Psoas muscle (tissue), 7 donors: ENCODE measurements at regions not wholly inside any gene's neighbourhood (a gene's known extent, or its start where the extent isn't known, plus 50 kb on each side); places are given as distances from the start of the nearest gene placed in this dataset.
"Not testable (repeated sequence)": the region's sequence is repeated elsewhere in the genome, so short reads cannot be mapped to it uniquely, and the experiment has no call there.

ENCODE experiments used
- ATAC-seq, 4 donors: fragments of 200-7000 bp; cut with Tn5 transposase; one replicate each; pipeline ENCODE4 v1.9.1; 2020; ENCODE audit warnings: moderate library complexity in 3 of 4, mild to moderate bottlenecking in 2 of 4
- DNase-seq, 2 donors: peaks; one replicate each; pipeline ENCODE4 v3.0.0-alpha.2; 2020
- H3K27ac ChIP-seq: fragments of 200-600 bp; one replicate; pipeline ENCODE4 v1.8.0; 2022
- H3K27me3 ChIP-seq, 3 donors: fragments of 200-600 bp in 1 of 3; one replicate each; pipeline versions ENCODE4 v1.6.1 to v1.8.0; 2013 to 2022; ENCODE audit warnings: low read length in 2 of 3, mild to moderate bottlenecking in 2 of 3, moderate library complexity in 1 of 3; ENCODE audit not compliant: insufficient read depth in 3 of 3
- H3K36me3 ChIP-seq, 2 donors: fragments of 200-600 bp in 1 of 2; one replicate each; pipeline versions ENCODE4 v1.6.1 to v1.8.0; 2013 to 2022; ENCODE audit warnings: low read depth in 1 of 2, mild to moderate bottlenecking in 1 of 2, moderate library complexity in 1 of 2; ENCODE audit not compliant: insufficient read depth in 1 of 2
- H3K4me1 ChIP-seq: fragments of 200-600 bp; one replicate; pipeline ENCODE4 v1.8.0; 2022
- H3K4me3 ChIP-seq: fragments of 200-600 bp; one replicate; pipeline ENCODE4 v1.8.0; 2022; ENCODE audit warnings: mild to moderate bottlenecking
- H3K9me3 ChIP-seq: fragments of 200-600 bp; one replicate; pipeline ENCODE4 v1.8.0; 2022
- WGBS, 3 donors: extraction: QIAGEN DNeasy Blood & Tissue Kit; methylation state at CpG; one replicate each; pipeline versions ENCODE4 v1.1.6 to v1.1.7; 2013; 5-methylcytosine and 5-hydroxymethylcytosine counted together
- intact Hi-C, 2 donors: fragments of 100-400 bp; cut with DNase I; formaldehyde crosslinking; loops; one replicate each; pipeline versions ENCODE4 v1.11.0 to v1.14.2; 2022
- TF ChIP-seq, protein P1 (sequence below): fragments of 200-600 bp; IDR thresholded peaks from one replicate; pipeline ENCODE4 v1.8.0; 2022; ENCODE audit warnings: antibody characterized with exemption
- donor health status: healthy with polysubstance abuse.
- donor health status: DM: no; HTN: no; CAD: no; lungs with moderate emphysema.
- donor health status: Bipolar disorder and iron deficiency.
- donor health status: healthy.
- donor health status: DM: yes; HTN: yes; CAD: no.
- donor health status: DM: no; HTN: no; CAD: no.
- donor health status: DM: yes; HTN: yes; CAD: no.

GRCh38 chr6:126206504-126207246 is 133.2 kb upstream of the CENPW start:
- TF ChIP-seq, protein P1, sequence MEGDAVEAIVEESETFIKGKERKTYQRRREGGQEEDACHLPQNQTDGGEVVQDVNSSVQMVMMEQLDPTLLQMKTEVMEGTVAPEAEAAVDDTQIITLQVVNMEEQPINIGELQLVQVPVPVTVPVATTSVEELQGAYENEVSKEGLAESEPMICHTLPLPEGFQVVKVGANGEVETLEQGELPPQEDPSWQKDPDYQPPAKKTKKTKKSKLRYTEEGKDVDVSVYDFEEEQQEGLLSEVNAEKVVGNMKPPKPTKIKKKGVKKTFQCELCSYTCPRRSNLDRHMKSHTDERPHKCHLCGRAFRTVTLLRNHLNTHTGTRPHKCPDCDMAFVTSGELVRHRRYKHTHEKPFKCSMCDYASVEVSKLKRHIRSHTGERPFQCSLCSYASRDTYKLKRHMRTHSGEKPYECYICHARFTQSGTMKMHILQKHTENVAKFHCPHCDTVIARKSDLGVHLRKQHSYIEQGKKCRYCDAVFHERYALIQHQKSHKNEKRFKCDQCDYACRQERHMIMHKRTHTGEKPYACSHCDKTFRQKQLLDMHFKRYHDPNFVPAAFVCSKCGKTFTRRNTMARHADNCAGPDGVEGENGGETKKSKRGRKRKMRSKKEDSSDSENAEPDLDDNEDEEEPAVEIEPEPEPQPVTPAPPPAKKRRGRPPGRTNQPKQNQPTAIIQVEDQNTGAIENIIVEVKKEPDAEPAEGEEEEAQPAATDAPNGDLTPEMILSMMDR = no peak
- no peaks in the 10 kb centered on the region for H3K27me3 ChIP-seq
- H3K36me3 ChIP-seq = no peaks in the 10 kb centered on the region
- H3K27ac ChIP-seq = no peak overlapping the region
- intact Hi-C loops = no loop called here
- no peaks in the 10 kb centered on the region for H3K4me1 ChIP-seq
- DNase-seq (no peak), ATAC-seq (no peak)
- H3K9me3 ChIP-seq = no peaks in the 10 kb centered on the region
- no peak overlapping the region for H3K4me3 ChIP-seq
- 35 to 57% (median 46%) methylated on average over 1 of the region's 1 CpG for WGBS, 3 donors

DNA sequence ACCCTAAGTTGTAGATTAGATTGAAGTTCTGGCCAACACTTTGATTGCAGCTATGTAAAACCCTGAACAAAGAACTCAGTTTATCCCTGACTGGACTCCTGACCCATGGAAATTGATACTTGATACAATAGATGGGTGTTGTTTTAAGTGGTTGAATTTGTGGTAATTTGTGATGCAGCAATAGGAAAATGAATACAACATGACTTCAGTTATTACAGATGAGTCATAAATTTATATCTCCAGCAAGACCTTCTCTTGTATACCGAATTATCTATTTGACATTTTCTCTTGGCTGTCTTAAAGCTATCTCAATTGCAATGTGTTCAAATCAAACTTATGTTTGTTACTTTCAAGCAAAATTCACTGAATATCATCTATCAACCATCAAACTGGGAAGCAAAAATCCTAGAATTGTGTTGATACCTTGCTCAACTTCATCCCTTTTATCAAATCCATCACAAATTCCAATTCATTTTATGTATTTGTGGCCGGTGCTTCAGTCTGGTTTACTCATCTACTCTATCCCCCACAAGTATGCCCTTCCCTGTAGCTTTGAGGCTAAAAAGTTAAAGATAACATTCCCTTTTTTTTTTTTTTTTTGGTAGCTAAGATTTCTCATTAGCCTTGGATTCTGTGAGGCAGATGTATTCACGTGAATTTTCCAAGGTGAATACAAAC is 129.4 kb upstream of the CENPW start:
- DNase-seq = no peak
- H3K36me3 ChIP-seq = no peaks in the 10 kb centered on the region
- H3K9me3 ChIP-seq = no peaks in the 10 kb centered on the region
- H3K27ac ChIP-seq = no peak overlapping the region
- intact Hi-C loops = no loop called here
- WGBS, 3 donors = 70 to 83% (median 82%) methylated on average over 3 of the region's 3 CpGs
- H3K27me3 ChIP-seq = no peaks in the 10 kb centered on the region
- TF ChIP-seq, protein P1 = no peak
- no peaks in the 10 kb centered on the region for H3K4me1 ChIP-seq
- no peak for ATAC-seq
- H3K4me3 ChIP-seq = no peak overlapping the region

DNA sequence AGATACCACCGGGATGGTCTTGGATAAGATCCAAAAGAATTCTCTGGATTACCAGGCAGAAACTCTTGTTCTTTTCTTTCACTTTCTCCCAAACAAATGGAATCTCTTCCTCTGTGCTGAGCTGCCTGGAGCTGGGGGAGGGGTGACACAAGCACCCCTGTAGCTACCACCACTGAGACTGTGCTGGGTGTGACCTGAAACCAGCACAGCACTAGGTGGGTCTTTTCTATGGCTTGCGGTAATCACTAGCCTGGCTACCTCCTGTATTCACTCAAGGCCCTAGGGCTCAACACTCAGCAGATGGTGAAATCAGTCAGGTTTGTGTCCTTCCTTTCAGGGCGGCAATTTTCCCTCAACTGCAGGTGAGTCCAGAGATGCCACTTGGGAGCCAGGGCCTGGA is 122.4 kb upstream of the CENPW start:
- Histone ChIP-seq H3K27ac (no peak overlapping the region), H3K36me3 (no peaks in the 10 kb centered on the region), H3K27me3 (no peaks in the 10 kb centered on the region), H3K4me1 (no peaks in the 10 kb centered on the region), H3K4me3 (no peak overlapping the region), H3K9me3 (no peaks in the 10 kb centered on the region)
- intact Hi-C loops = no loop called here
- TF ChIP-seq, protein P1 = no peak
- ATAC-seq (no peak), DNase-seq (no peak)
- WGBS, 3 donors = 93 to 98% (median 95%) methylated on average over 3 of the region's 3 CpGs

DNA sequence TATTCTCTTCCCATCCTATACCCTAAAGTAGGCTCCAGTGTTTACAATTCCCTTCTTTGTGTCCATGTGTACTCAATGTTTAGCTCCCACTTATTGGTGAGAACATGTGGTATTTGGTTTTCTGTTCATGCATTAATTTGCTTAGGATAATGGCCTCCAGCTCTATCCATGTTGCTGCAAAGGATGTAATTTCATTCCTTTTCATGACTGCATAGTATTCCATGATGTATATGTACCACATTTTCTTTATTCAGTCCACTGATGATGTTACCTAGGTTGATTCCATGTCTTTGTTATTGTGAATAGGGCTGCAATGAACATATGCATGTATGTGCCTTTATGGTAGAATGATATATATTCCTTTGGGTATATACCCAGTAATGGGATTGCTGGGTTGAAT is 119.0 kb upstream of the CENPW start:
- H3K4me1 ChIP-seq, H3K9me3 ChIP-seq, intact Hi-C loops, H3K27me3 ChIP-seq, H3K4me3 ChIP-seq, H3K27ac ChIP-seq, H3K36me3 ChIP-seq, DNase-seq, ATAC-seq: not testable (repeated sequence)

DNA sequence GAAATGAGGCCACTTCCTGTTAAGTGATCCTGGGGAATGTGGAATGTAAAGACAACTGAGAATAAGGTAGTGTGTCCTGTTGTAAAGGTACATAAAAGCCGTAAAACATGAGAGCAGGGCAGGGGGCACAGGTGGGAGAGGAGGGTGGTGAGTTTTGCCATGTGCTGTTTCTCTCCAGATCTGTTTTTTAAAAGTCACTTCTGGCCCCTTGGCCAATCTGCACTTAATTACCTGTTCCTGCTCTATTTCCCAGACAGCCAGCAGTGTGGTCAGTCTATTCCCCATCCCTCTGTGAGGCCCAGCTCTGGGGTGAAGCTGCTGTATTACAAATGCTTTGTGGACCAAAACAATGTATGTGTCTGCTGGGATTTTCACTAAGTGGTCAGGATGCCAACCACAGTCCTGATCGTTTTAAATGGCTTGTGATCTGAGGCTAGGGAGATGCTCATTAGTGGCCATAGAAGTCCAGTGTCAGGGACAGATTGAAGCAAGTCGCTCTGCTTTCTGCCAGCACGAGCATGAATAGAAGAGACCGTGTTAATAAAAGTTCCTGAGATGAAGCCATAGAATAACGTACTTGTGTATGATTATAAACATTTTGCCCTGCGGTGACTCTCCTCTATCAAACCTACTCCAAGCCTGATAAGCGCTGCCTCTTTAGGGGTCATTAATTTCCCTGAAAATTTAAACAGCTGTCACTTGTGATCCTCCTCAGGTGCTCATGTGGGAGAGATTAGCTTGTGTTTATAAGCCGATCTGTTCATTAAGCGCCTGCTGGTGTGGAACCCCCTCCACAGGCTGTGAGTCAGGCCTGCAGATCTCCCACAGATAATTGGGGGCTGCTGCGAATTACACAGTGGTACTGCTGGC is 111.8 kb upstream of the CENPW start:
- no peaks in the 10 kb centered on the region for H3K36me3 ChIP-seq
- H3K27me3 ChIP-seq = no peaks in the 10 kb centered on the region
- intact Hi-C loops = no loop called here
- H3K27ac ChIP-seq = no peak overlapping the region
- no peak for ATAC-seq
- H3K4me1 ChIP-seq = no peaks in the 10 kb centered on the region
- no peaks in the 10 kb centered on the region for H3K9me3 ChIP-seq
- TF ChIP-seq, protein P1 = no peak
- H3K4me3 ChIP-seq = no peak overlapping the region
- 69 to 74% (median 70%) methylated on average over 11 of the region's 11 CpGs for WGBS, 3 donors
- no peak for DNase-seq
